ENCODE measurements at regions not wholly inside any gene's neighbourhood (a gene's known extent, or its start where the extent isn't known, plus 50 kb on each side); places are given as distances from the start of the nearest gene placed in this dataset.

DNA sequence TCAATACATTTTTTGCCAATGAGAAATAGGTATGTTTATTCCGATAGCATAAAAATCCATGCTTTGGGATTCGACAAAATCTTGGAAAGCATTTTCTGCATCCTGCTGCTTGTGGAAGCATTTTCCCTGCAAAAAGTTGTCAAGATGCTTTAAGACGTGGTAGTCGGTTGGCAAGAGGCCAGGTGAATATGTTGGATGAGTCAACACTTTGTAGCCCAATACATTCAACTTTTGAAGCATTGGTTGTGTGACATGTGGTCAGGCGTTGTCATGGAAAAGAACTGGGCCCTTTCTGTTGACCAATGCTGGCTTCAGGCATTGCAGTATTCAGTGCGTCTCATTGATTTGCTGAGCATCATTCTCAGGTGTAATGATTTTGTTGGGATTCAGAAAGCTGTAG lies 764.5 kb downstream of the TRIB2 start:
- TF ChIP-seq, protein P1, sequence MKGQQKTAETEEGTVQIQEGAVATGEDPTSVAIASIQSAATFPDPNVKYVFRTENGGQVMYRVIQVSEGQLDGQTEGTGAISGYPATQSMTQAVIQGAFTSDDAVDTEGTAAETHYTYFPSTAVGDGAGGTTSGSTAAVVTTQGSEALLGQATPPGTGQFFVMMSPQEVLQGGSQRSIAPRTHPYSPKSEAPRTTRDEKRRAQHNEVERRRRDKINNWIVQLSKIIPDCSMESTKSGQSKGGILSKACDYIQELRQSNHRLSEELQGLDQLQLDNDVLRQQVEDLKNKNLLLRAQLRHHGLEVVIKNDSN (CRISPR knock-in tag; IDR thresholded peaks at IDR 0.05): no peak
- TF ChIP-seq, protein P2, sequence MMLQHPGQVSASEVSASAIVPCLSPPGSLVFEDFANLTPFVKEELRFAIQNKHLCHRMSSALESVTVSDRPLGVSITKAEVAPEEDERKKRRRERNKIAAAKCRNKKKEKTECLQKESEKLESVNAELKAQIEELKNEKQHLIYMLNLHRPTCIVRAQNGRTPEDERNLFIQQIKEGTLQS (CRISPR knock-in tag; conservative IDR thresholded peaks at IDR 0.05): no peak
- TF ChIP-seq, protein P3, sequence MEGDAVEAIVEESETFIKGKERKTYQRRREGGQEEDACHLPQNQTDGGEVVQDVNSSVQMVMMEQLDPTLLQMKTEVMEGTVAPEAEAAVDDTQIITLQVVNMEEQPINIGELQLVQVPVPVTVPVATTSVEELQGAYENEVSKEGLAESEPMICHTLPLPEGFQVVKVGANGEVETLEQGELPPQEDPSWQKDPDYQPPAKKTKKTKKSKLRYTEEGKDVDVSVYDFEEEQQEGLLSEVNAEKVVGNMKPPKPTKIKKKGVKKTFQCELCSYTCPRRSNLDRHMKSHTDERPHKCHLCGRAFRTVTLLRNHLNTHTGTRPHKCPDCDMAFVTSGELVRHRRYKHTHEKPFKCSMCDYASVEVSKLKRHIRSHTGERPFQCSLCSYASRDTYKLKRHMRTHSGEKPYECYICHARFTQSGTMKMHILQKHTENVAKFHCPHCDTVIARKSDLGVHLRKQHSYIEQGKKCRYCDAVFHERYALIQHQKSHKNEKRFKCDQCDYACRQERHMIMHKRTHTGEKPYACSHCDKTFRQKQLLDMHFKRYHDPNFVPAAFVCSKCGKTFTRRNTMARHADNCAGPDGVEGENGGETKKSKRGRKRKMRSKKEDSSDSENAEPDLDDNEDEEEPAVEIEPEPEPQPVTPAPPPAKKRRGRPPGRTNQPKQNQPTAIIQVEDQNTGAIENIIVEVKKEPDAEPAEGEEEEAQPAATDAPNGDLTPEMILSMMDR (IDR thresholded peaks at IDR 0.05): no peak
- TF ChIP-seq ETV6 (CRISPR knock-in tag; IDR thresholded peaks at IDR 0.05) (no peak), ZNF423 (CRISPR knock-in tag; IDR thresholded peaks at IDR 0.05) (no peak), ZBTB21 (CRISPR knock-in tag; IDR thresholded peaks at IDR 0.05; ENCODE audit: borderline replicate concordance) (no peak), ESRRA (CRISPR knock-in tag; IDR thresholded peaks at IDR 0.05; ENCODE audit: borderline replicate concordance) (no peak), MXD4 (CRISPR knock-in tag; IDR thresholded peaks at IDR 0.05; ENCODE audit: borderline replicate concordance) (no peak), ZNF396 (CRISPR knock-in tag; IDR thresholded peaks at IDR 0.05; ENCODE audit: borderline replicate concordance) (no peak)
- TF ChIP-seq, protein P4, sequence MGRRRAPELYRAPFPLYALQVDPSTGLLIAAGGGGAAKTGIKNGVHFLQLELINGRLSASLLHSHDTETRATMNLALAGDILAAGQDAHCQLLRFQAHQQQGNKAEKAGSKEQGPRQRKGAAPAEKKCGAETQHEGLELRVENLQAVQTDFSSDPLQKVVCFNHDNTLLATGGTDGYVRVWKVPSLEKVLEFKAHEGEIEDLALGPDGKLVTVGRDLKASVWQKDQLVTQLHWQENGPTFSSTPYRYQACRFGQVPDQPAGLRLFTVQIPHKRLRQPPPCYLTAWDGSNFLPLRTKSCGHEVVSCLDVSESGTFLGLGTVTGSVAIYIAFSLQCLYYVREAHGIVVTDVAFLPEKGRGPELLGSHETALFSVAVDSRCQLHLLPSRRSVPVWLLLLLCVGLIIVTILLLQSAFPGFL (CRISPR knock-in tag; IDR thresholded peaks at IDR 0.05; ENCODE audit: borderline replicate concordance): no peak

Measured in WTC11 (cell line).